T-helper 22 cell (primary cell): ENCODE measurements at regions not wholly inside any gene's neighbourhood (a gene's known extent, or its start where the extent isn't known, plus 50 kb on each side); places are given as distances from the start of the nearest gene placed in this dataset.
"Not testable (repeated sequence)": the region's sequence is repeated elsewhere in the genome, so short reads cannot be mapped to it uniquely, and the experiment has no call there.

Experiments used
- DNase-seq: peaks from one replicate; pipeline ENCODE4 v3.0.0-alpha.2; 2020; ENCODE audit warnings: low read depth

- no peak for DNase-seq
Observed at GRCh38 chr2:126952216-126952615, 53.5 kb downstream of the TEX51 start.

- no peak for DNase-seq
Observed at GRCh38 chr2:126953483-126953882, 54.8 kb downstream of the TEX51 start.

GRCh38 chr2:126954831-126955230, 56.1 kb downstream of the TEX51 start:
- DNase-seq, result no peak

GRCh38 chr2:126956773-126957172, 58.1 kb downstream of the TEX51 start:
- not testable (repeated sequence) for DNase-seq

GRCh38 chr2:126963390-126963789, 64.7 kb downstream of the TEX51 start:
- DNase-seq, result no peak

- DNase-seq, result no peak
Observed at GRCh38 chr2:126966601-126967000, 67.9 kb downstream of the TEX51 start.

GRCh38 chr2:126970583-126970982, 71.9 kb downstream of the TEX51 start:
- DNase-seq, result no peak

- no peak for DNase-seq
Observed at GRCh38 chr2:126971162-126971480, 72.4 kb downstream of the TEX51 start.

GRCh38 chr2:126971481-126972278, 73.0 kb downstream of the TEX51 start:
- peak; percentile 14 for DNase-seq

GRCh38 chr2:126972279-126972626, 73.6 kb downstream of the TEX51 start:
- DNase-seq, result no peak

GRCh38 chr2:126973745-126974144, 75.1 kb downstream of the TEX51 start:
- DNase-seq, result no peak

- DNase-seq, result no peak
Observed at GRCh38 chr2:126975671-126976655, 77.3 kb downstream of the TEX51 start.

- no peak for DNase-seq
Observed at GRCh38 chr2:126976721-126977328, 78.1 kb downstream of the TEX51 start.

- DNase-seq, result no peak
Observed at GRCh38 chr2:126978333-126978732, 79.6 kb downstream of the TEX51 start.

- no peak for DNase-seq
Observed at GRCh38 chr2:126979039-126980003, 80.6 kb downstream of the TEX51 start.

GRCh38 chr2:126981476-126981875, 82.8 kb downstream of the TEX51 start:
- DNase-seq, result no peak

GRCh38 chr2:126982935-126983334, 84.2 kb downstream of the TEX51 start:
- no peak for DNase-seq

GRCh38 chr2:126986631-126987187, 88.0 kb downstream of the TEX51 start:
- DNase-seq, result no peak

- DNase-seq, result no peak
Observed at GRCh38 chr2:126988482-126988881, 89.8 kb downstream of the TEX51 start.

- DNase-seq, result not testable (repeated sequence)
Observed at GRCh38 chr2:126989064-126989463, 90.4 kb downstream of the TEX51 start.

GRCh38 chr2:126990200-126990599, 91.5 kb downstream of the TEX51 start:
- no peak for DNase-seq
